ENCODE measurements at regions not wholly inside any gene's neighbourhood (a gene's known extent, or its start where the extent isn't known, plus 50 kb on each side); places are given as distances from the start of the nearest gene placed in this dataset.

DNA sequence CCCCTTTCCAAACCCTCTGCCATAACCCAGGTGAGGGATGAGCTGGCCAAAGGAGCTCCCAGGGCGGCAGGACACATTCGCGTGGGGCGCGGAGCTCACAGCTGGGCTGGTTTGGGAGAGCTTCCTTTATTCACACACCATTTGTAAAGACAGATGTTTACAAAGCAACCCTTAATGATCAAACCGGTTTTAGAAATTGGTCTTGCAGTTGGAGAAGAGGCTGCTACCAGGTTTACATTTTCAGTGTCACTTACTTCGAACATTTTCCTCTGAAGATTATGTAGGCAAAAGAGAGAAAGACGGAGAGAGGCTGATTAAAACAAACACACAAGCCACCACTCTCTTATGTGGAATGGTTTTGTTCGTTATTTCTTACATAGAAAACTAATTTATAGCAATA lies 648.7 kb downstream of the IRX1 start:
- TF ChIP-seq, protein P1, sequence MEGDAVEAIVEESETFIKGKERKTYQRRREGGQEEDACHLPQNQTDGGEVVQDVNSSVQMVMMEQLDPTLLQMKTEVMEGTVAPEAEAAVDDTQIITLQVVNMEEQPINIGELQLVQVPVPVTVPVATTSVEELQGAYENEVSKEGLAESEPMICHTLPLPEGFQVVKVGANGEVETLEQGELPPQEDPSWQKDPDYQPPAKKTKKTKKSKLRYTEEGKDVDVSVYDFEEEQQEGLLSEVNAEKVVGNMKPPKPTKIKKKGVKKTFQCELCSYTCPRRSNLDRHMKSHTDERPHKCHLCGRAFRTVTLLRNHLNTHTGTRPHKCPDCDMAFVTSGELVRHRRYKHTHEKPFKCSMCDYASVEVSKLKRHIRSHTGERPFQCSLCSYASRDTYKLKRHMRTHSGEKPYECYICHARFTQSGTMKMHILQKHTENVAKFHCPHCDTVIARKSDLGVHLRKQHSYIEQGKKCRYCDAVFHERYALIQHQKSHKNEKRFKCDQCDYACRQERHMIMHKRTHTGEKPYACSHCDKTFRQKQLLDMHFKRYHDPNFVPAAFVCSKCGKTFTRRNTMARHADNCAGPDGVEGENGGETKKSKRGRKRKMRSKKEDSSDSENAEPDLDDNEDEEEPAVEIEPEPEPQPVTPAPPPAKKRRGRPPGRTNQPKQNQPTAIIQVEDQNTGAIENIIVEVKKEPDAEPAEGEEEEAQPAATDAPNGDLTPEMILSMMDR (IDR thresholded peaks at IDR 0.05): no peak
- no peak overlapping the region for H3K4me3 ChIP-seq (ENCODE audit: low read depth, low read length)
- H3K27ac ChIP-seq: no peak overlapping the region
- no peak overlapping the region for H3K4me2 ChIP-seq (ENCODE audit: low read length)
- no peaks in the 10 kb centered on the region for H3K36me3 ChIP-seq (ENCODE audit: control insufficient read depth, insufficient read depth, low read length)
- no peaks in the 10 kb centered on the region for H3K4me1 ChIP-seq
- H2AFZ ChIP-seq: no peak overlapping the region
- no peaks in the 10 kb centered on the region for H3K79me2 ChIP-seq
- H3K27me3 ChIP-seq (ENCODE audit: control insufficient read depth, insufficient read depth, low read length): no peaks in the 10 kb centered on the region
- no peaks in the 10 kb centered on the region for H3K9me3 ChIP-seq (ENCODE audit: control insufficient read depth, low read length)
- no peak overlapping the region for H3K9ac ChIP-seq

- H3K79me2 ChIP-seq: no peaks in the 10 kb centered on the region
- H3K4me2 ChIP-seq (ENCODE audit: low read length): no peak overlapping the region
- H3K27ac ChIP-seq: no peak overlapping the region
- TF ChIP-seq, protein P1 (IDR thresholded peaks at IDR 0.05): no peak
- H2AFZ ChIP-seq: no peak overlapping the region
- H3K9ac ChIP-seq: no peak overlapping the region
- no peaks in the 10 kb centered on the region for H3K36me3 ChIP-seq (ENCODE audit: control insufficient read depth, insufficient read depth, low read length)
- no peak overlapping the region for H3K4me3 ChIP-seq (ENCODE audit: low read depth, low read length)
- H3K9me3 ChIP-seq (ENCODE audit: control insufficient read depth, low read length): no peaks in the 10 kb centered on the region
- H3K4me1 ChIP-seq: no peaks in the 10 kb centered on the region
- no peaks in the 10 kb centered on the region for H3K27me3 ChIP-seq (ENCODE audit: control insufficient read depth, insufficient read depth, low read length)
These were observed 649.4 kb downstream of the IRX1 start for GRCh38 chr5:4245076-4245475.

GRCh38 chr5:4245511-4245910 lies 649.9 kb downstream of the IRX1 start:
- H3K4me3 ChIP-seq (ENCODE audit: low read depth, low read length): no peak overlapping the region
- H3K36me3 ChIP-seq (ENCODE audit: control insufficient read depth, insufficient read depth, low read length): no peaks in the 10 kb centered on the region
- no peak overlapping the region for H3K27ac ChIP-seq
- no peak overlapping the region for H3K4me2 ChIP-seq (ENCODE audit: low read length)
- TF ChIP-seq, protein P1 (IDR thresholded peaks at IDR 0.05): no peak
- no peaks in the 10 kb centered on the region for H3K9me3 ChIP-seq (ENCODE audit: control insufficient read depth, low read length)
- no peaks in the 10 kb centered on the region for H3K79me2 ChIP-seq
- H3K4me1 ChIP-seq: no peaks in the 10 kb centered on the region
- no peak overlapping the region for H2AFZ ChIP-seq
- no peak overlapping the region for H3K9ac ChIP-seq
- H3K27me3 ChIP-seq (ENCODE audit: control insufficient read depth, insufficient read depth, low read length): no peaks in the 10 kb centered on the region

- H3K9me3 ChIP-seq (ENCODE audit: control insufficient read depth, low read length): no peaks in the 10 kb centered on the region
These were observed 650.8 kb downstream of the IRX1 start for GRCh38 chr5:4246447-4246846.

GRCh38 chr5:4250254-4250653 lies 654.6 kb downstream of the IRX1 start:
- no peak overlapping the region for H3K4me2 ChIP-seq (ENCODE audit: low read length)
- H2AFZ ChIP-seq: no peak overlapping the region
- H3K9ac ChIP-seq: no peak overlapping the region
- no peaks in the 10 kb centered on the region for H3K79me2 ChIP-seq
- no peak overlapping the region for H3K27ac ChIP-seq
- H3K9me3 ChIP-seq (ENCODE audit: control insufficient read depth, low read length): no peaks in the 10 kb centered on the region
- H3K4me1 ChIP-seq: no peaks in the 10 kb centered on the region
- H3K4me3 ChIP-seq (ENCODE audit: low read depth, low read length): no peak overlapping the region
- H3K36me3 ChIP-seq (ENCODE audit: control insufficient read depth, insufficient read depth, low read length): no peaks in the 10 kb centered on the region
- TF ChIP-seq, protein P1 (IDR thresholded peaks at IDR 0.05): no peak
- H3K27me3 ChIP-seq (ENCODE audit: control insufficient read depth, insufficient read depth, low read length): no peaks in the 10 kb centered on the region

More at GRCh38 chr5:4246447-4246846, 650.8 kb downstream of the IRX1 start:
- no peak overlapping the region for H2AFZ ChIP-seq
- no peak overlapping the region for H3K9ac ChIP-seq
- no peaks in the 10 kb centered on the region for H3K4me1 ChIP-seq
- H3K79me2 ChIP-seq: no peaks in the 10 kb centered on the region
- no peaks in the 10 kb centered on the region for H3K27me3 ChIP-seq (ENCODE audit: control insufficient read depth, insufficient read depth, low read length)
- TF ChIP-seq, protein P1 (IDR thresholded peaks at IDR 0.05): no peak
- H3K4me3 ChIP-seq (ENCODE audit: low read depth, low read length): no peak overlapping the region
- H3K36me3 ChIP-seq (ENCODE audit: control insufficient read depth, insufficient read depth, low read length): no peaks in the 10 kb centered on the region
- H3K27ac ChIP-seq: no peak overlapping the region
- no peak overlapping the region for H3K4me2 ChIP-seq (ENCODE audit: low read length)
